ENCODE measurements at regions not wholly inside any gene's neighbourhood (a gene's known extent, or its start where the extent isn't known, plus 50 kb on each side); places are given as distances from the start of the nearest gene placed in this dataset.

- TF ChIP-seq GATA2 (IDR thresholded peaks at IDR 0.05; ENCODE audit: low read depth, low read length) (no peak), GATA3 (IDR thresholded peaks at IDR 0.05; ENCODE audit: low read depth, low read length) (no peak)
Measured at GRCh38 chr6:19530188-19530587, 307.0 kb upstream of the ID4 start.

GRCh38 chr6:19535351-19535750 is 301.8 kb upstream of the ID4 start:
- TF ChIP-seq GATA2 (IDR thresholded peaks at IDR 0.05; ENCODE audit: low read depth, low read length) (no peak), GATA3 (IDR thresholded peaks at IDR 0.05; ENCODE audit: low read depth, low read length) (no peak)

GRCh38 chr6:19536838-19537237 is 300.3 kb upstream of the ID4 start:
- no peak for TF ChIP-seq GATA3 (IDR thresholded peaks at IDR 0.05; ENCODE audit: low read depth, low read length)
- no peak for TF ChIP-seq GATA2 (IDR thresholded peaks at IDR 0.05; ENCODE audit: low read depth, low read length)

DNA sequence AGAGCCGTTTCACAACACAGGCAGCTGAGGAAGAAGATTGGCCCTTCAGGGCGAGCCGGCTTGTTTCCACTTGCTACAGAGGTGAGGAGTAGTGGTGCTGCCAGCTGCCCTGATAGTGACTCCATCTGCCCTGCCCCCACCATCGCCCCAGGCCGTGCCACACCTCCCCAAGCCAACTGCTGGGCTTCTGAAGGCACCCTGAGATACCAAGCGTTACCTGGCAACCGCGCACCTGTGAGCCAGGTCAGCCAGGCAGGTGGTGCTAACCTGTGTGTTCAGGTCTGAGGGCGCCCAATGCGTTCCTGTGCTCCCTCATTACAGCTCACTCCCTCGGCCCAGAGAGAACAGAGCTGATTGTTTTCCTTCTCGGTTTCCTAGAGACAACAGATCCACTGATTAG is 299.1 kb upstream of the ID4 start:
- TF ChIP-seq GATA3 (IDR thresholded peaks at IDR 0.05; ENCODE audit: low read depth, low read length) (no peak), GATA2 (IDR thresholded peaks at IDR 0.05; ENCODE audit: low read depth, low read length) (no peak)

- TF ChIP-seq GATA3 (IDR thresholded peaks at IDR 0.05; ENCODE audit: low read depth, low read length) (no peak), GATA2 (IDR thresholded peaks at IDR 0.05; ENCODE audit: low read depth, low read length) (no peak)
Measured at GRCh38 chr6:19547507-19547906, 289.7 kb upstream of the ID4 start.

GRCh38 chr6:19549109-19549508 is 288.1 kb upstream of the ID4 start:
- TF ChIP-seq GATA2 (IDR thresholded peaks at IDR 0.05; ENCODE audit: low read depth, low read length), result no peak
- no peak for TF ChIP-seq GATA3 (IDR thresholded peaks at IDR 0.05; ENCODE audit: low read depth, low read length)

GRCh38 chr6:19550380-19550779 is 286.8 kb upstream of the ID4 start:
- TF ChIP-seq GATA3 (IDR thresholded peaks at IDR 0.05; ENCODE audit: low read depth, low read length), result no peak
- no peak for TF ChIP-seq GATA2 (IDR thresholded peaks at IDR 0.05; ENCODE audit: low read depth, low read length)

- no peak for TF ChIP-seq GATA3 (IDR thresholded peaks at IDR 0.05; ENCODE audit: low read depth, low read length)
Measured at GRCh38 chr6:19551611-19552010, 285.6 kb upstream of the ID4 start.

GRCh38 chr6:19552076-19552475 is 285.1 kb upstream of the ID4 start:
- TF ChIP-seq GATA2 (IDR thresholded peaks at IDR 0.05; ENCODE audit: low read depth, low read length) (no peak), GATA3 (IDR thresholded peaks at IDR 0.05; ENCODE audit: low read depth, low read length) (no peak)

GRCh38 chr6:19552588-19552987 is 284.6 kb upstream of the ID4 start:
- TF ChIP-seq GATA2 (IDR thresholded peaks at IDR 0.05; ENCODE audit: low read depth, low read length) (no peak), GATA3 (IDR thresholded peaks at IDR 0.05; ENCODE audit: low read depth, low read length) (no peak)

DNA sequence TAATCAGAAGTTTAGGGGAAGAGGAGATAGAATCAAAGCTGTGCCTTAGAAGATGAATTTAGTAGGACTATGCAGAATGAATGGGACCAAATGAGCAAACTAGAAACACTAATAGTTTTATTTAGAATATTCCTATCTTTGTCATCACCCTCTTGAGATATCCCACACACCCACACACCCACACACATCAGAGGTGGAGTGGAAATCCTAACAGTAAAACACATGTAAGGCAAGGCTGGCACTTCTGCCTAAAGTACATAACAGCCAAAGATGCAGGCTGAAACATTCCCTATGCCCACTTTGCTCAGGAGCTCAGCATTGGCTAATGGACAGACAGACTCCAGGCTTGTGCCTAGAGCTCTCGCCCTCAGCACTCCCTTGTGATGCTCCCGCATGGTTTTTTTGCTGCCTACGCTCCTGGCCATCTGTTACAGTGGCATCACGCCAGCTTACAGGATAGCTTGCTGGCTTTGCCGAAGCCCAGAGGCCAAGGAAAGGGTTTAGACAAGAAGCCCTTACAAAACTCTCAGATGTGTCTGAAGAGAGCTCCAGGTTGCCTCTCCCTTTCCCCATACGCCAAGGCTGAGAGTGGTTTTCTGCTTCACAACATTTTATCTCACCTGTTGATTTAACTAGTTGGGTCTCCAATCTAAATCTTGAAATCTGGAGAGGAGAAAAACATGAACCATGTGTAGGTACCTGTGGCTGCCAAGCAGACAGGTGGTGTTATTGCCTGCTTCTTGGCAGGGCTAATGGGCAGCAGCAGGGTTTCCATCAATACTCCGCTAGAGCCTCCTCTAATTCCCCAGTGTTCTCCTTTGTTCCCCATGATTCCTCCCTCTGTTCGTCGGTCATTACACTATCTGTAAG is 282.6 kb upstream of the ID4 start:
- TF ChIP-seq GATA3 (IDR thresholded peaks at IDR 0.05; ENCODE audit: low read depth, low read length) (no peak), GATA2 (IDR thresholded peaks at IDR 0.05; ENCODE audit: low read depth, low read length) (no peak)

DNA sequence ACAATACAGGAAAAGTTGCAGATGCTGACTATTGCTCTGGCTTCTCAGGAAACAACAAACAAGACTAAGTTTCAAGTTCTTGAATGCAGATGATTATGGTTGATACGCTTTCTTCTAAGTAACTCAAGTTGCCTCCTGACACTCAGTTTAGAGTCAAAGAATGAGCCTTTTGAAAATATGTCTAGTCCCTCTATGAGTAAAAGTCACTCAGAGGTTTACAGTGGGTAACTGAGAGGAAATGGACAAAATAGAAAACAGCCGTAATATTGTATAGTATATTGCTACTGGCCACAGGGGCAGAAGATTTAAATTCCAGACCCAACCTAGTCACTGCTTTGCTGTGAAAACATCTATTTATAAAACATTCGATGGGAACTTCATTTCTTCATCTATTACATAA is 280.0 kb upstream of the ID4 start:
- TF ChIP-seq GATA2 (IDR thresholded peaks at IDR 0.05; ENCODE audit: low read depth, low read length), result no peak
- no peak for TF ChIP-seq GATA3 (IDR thresholded peaks at IDR 0.05; ENCODE audit: low read depth, low read length)

DNA sequence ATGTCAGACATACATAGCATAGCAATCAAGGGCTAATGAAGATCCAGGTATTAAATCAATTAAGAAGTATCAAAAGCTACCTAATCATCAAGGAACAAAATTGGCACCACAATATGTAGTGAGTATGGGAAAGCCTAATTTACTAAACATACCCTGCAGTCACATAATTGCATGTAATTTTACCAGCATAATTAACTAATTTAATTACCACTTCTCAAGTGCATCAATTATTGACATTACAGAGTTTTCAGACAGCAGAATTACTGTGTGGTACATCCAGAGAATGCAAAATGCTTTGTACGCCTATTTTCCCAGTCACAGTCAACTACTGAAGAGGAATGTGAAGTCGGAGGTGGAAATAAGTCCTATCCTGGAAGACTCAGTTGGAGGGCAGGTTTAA is 279.0 kb upstream of the ID4 start:
- no peak for TF ChIP-seq GATA3 (IDR thresholded peaks at IDR 0.05; ENCODE audit: low read depth, low read length)
- no peak for TF ChIP-seq GATA2 (IDR thresholded peaks at IDR 0.05; ENCODE audit: low read depth, low read length)

- no peak for TF ChIP-seq GATA2 (IDR thresholded peaks at IDR 0.05; ENCODE audit: low read depth, low read length)
- TF ChIP-seq GATA3 (IDR thresholded peaks at IDR 0.05; ENCODE audit: low read depth, low read length), result no peak
Measured at GRCh38 chr6:19558934-19559333, 278.2 kb upstream of the ID4 start.

- TF ChIP-seq GATA2 (IDR thresholded peaks at IDR 0.05; ENCODE audit: low read depth, low read length) (no peak), GATA3 (IDR thresholded peaks at IDR 0.05; ENCODE audit: low read depth, low read length) (no peak)
Measured at GRCh38 chr6:19562468-19562867, 274.7 kb upstream of the ID4 start.

GRCh38 chr6:19569563-19569962 is 267.6 kb upstream of the ID4 start:
- TF ChIP-seq GATA2 (IDR thresholded peaks at IDR 0.05; ENCODE audit: low read depth, low read length) (no peak), GATA3 (IDR thresholded peaks at IDR 0.05; ENCODE audit: low read depth, low read length) (no peak)
